ENCODE measurements at regions not wholly inside any gene's neighbourhood (a gene's known extent, or its start where the extent isn't known, plus 50 kb on each side); places are given as distances from the start of the nearest gene placed in this dataset.
"Not testable (repeated sequence)": the region's sequence is repeated elsewhere in the genome, so short reads cannot be mapped to it uniquely, and the experiment has no call there.

- TF ChIP-seq, protein P1, sequence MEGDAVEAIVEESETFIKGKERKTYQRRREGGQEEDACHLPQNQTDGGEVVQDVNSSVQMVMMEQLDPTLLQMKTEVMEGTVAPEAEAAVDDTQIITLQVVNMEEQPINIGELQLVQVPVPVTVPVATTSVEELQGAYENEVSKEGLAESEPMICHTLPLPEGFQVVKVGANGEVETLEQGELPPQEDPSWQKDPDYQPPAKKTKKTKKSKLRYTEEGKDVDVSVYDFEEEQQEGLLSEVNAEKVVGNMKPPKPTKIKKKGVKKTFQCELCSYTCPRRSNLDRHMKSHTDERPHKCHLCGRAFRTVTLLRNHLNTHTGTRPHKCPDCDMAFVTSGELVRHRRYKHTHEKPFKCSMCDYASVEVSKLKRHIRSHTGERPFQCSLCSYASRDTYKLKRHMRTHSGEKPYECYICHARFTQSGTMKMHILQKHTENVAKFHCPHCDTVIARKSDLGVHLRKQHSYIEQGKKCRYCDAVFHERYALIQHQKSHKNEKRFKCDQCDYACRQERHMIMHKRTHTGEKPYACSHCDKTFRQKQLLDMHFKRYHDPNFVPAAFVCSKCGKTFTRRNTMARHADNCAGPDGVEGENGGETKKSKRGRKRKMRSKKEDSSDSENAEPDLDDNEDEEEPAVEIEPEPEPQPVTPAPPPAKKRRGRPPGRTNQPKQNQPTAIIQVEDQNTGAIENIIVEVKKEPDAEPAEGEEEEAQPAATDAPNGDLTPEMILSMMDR (IDR thresholded peaks at IDR 0.05; ENCODE audit: control extremely low read depth, extremely low read depth, low read depth, missing control alignments), result no peak
- CTCF ChIA-PET, result no interaction called here
- POLR2A ChIA-PET, result no interaction called here
- no peak for DNase-seq (ENCODE audit: extremely low spot score)
Measured at GRCh38 chr13:48813518-48813917, 159.8 kb downstream of the CYSLTR2 start.

DNA sequence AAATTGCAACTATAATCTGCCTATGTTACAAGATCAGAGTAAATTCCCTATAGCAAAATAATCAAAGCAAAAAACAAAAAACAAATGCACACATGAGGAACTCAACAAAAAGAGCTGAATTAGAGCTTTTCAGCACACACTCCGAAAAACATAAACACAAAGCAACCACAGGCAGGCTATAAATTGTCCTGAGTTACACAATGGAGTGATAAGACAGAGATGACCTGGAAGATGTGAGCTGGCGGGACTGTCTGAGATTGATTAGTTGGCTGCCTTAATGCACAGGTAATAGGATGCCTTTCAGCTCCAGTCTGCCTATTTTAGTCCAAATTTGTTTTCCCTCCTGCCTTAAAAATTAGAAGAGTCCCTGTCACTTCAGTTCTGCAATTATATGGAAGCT is 159.0 kb upstream of the FNDC3A start:
- ChIA-PET POLR2A (no interaction called here), CTCF (interaction anchor here (0.7 to 1.5 kb wide), 2 partner anchors 22 to 48 kb away, joined by 3 to 5 read pairs; no protein-coding TSS in a partner anchor)
- TF ChIP-seq, protein P1 (IDR thresholded peaks at IDR 0.05; ENCODE audit: control extremely low read depth, extremely low read depth, low read depth, missing control alignments), result no peak
- no peak for DNase-seq (ENCODE audit: extremely low spot score)

- TF ChIP-seq, protein P1 (IDR thresholded peaks at IDR 0.05; ENCODE audit: control extremely low read depth, extremely low read depth, low read depth, missing control alignments), result no peak
- CTCF ChIA-PET, result interaction anchor here (1.5 to 1.6 kb wide), 2 partner anchors 15 to 48 kb away, joined by 4 to 5 read pairs; no protein-coding TSS in a partner anchor
- DNase-seq (ENCODE audit: extremely low spot score), result no peak
- POLR2A ChIA-PET, result no interaction called here
Measured at GRCh38 chr13:48817166-48817802, 158.4 kb upstream of the FNDC3A start.

DNA sequence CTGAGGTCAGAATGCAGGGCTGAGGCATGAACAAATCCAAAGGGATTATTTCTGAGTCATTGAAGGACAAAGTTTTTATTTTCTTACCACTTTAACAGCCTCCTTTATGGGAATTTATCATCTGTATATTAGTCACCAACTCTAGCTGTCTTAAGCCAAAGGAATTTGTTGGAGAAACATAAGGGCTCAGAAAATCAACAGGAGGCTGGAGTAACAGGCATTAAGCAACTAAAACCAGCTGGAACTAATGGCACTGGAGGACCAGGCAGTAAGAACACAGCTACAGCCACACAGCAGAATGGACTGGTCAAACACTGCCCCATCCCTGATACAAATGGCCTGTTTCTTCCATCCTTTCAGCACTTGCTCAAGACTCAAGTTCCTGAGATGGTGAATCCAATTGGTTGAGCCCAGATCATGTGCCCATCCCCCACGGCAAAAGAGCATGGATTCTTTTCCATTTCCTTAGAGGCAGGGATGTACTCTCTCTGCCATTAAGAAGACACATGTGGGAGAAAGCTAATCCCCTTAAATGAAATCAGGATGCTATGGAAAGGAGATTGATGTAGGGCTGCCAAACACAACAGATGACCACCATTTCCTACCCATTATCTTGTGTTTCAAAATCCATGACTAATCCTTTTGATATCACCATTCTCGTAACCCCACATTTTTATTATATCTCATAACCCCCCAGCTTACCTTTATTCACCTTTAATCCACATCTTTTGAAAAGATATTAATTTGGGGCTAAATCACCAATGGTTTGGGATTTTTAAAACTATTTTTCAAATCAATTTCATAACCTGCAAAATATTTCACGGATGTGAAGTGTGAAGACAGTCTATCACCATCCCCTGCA is 157.0 kb upstream of the FNDC3A start:
- TF ChIP-seq, protein P1 (IDR thresholded peaks at IDR 0.05; ENCODE audit: control extremely low read depth, extremely low read depth, low read depth, missing control alignments), result no peak
- POLR2A ChIA-PET, result no interaction called here
- CTCF ChIA-PET, result interaction anchor here (1.6 kb wide), 1 partner anchor 13 kb away, joined by 4 read pairs; no protein-coding TSS in a partner anchor
- DNase-seq (ENCODE audit: extremely low spot score), result no peak

DNA sequence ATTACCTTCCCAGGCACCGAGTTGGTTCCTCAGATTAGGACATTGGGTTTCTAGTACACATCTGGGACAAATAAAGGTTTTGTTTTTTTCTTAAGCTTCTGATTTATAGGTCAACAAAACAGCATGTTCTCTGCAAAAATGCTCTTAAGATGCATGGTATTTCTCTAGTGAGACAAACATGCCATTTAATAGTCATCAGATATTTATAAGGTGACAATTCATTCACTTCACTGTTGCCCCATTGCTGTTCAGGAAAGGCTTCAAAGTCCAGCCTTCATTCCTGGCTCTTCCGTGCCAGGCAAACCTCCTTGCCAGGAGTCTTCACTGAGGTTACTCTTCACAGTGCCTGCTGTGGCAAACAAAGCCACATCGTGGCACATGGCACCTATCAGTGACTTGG is 156.3 kb upstream of the FNDC3A start:
- CTCF ChIA-PET, result no interaction called here
- DNase-seq (ENCODE audit: extremely low spot score), result no peak
- POLR2A ChIA-PET, result no interaction called here
- TF ChIP-seq, protein P1 (IDR thresholded peaks at IDR 0.05; ENCODE audit: control extremely low read depth, extremely low read depth, low read depth, missing control alignments), result no peak

DNA sequence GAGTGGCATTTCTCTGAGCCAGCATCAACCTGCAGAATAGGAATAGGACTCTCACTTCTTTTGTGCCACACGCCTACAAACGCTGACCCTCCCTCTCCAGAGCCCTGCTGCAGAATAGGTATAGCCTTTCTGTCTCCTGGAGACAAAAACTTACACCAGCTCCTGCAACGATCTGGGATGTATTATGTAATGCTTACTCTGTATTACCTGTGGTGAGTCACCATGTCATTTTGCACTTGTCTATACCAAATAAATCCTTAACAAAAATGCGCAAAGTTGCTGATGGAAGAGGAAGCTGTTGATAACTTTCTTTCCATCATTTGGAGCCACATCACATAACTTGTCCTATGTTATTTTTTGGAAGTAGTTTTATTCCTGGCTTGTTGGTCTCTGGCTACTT is 155.8 kb upstream of the FNDC3A start:
- TF ChIP-seq, protein P1 (IDR thresholded peaks at IDR 0.05; ENCODE audit: control extremely low read depth, extremely low read depth, low read depth, missing control alignments), result no peak
- CTCF ChIA-PET, result interaction anchor here (1.7 kb wide), 1 partner anchor 9 kb away, joined by 4 read pairs; no protein-coding TSS in a partner anchor

DNA sequence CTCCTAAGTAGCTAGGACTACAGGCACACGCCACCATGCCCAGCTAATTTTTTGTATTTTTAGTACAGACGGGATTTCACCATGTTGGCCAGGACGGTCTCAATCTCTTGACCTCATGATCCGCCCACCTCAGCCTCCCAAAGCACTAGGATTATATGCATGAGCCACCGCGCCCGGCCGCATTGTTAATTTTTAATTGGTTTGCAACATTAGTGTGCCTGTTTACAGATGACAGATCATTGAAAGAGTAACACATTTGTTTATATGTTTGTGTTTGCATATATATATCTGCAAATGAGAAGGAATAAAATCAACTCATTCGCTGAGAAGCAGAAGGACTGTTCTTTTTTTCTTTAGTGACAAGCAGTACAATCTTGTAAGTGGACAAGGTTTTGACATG is 152.2 kb upstream of the FNDC3A start:
- POLR2A ChIA-PET, CTCF ChIA-PET: not testable (repeated sequence)

More for the DNA sequence above, 155.8 kb upstream of the FNDC3A start:
- POLR2A ChIA-PET, result no interaction called here
- no peak for DNase-seq (ENCODE audit: extremely low spot score)

More for the DNA sequence above, 152.2 kb upstream of the FNDC3A start:
- not testable (repeated sequence) for DNase-seq (ENCODE audit: extremely low spot score)
